Keratinocyte (primary cell): ENCODE measurements at regions not wholly inside any gene's neighbourhood (a gene's known extent, or its start where the extent isn't known, plus 50 kb on each side); places are given as distances from the start of the nearest gene placed in this dataset.

ENCODE experiments used
- CTCF ChIP-seq, 3 experiments: IDR thresholded peaks in 1 of 3; conservative IDR thresholded peaks in 1 of 3; optimal IDR thresholded peaks in 1 of 3; 2 replicates in 2 of 3; 3 replicates in 1 of 3; pipeline versions ENCODE3 to v1.5.1; 2011; ENCODE audit warnings: low read length in 3 of 3, mild to moderate bottlenecking in 3 of 3, moderate library complexity in 2 of 3, control low read depth in 1 of 3, inconsistent platforms in 1 of 3; ENCODE audit not compliant: insufficient read depth in 2 of 3; ENCODE audit errors: extremely low read depth in 1 of 3
- EZH2 ChIP-seq: IDR thresholded peaks from one replicate; pipeline ENCODE4 v1.6.1; 2012; ENCODE audit warnings: inconsistent platforms, mild to moderate bottlenecking, low read length, moderate library complexity

- TF ChIP-seq CTCF (optimal IDR thresholded peaks at IDR 0.05 in 1 of 3, IDR thresholded peaks at IDR 0.05 in 1 of 3, conservative IDR thresholded peaks at IDR 0.05 in 1 of 3; ENCODE audit: extremely low read depth in 1 of 3, insufficient read depth in 2 of 3, low read length in 3 of 3) (no peak), EZH2 (no peak)
Observed at GRCh38 chr22:48177631-48178030, 1415.2 kb downstream of the TBC1D22A start.
